ENCODE measurements at regions not wholly inside any gene's neighbourhood (a gene's known extent, or its start where the extent isn't known, plus 50 kb on each side); places are given as distances from the start of the nearest gene placed in this dataset.
A peak's percentile ranks its signal among the peaks of the same experiment; 100 is the strongest.

- no peak for DNase-seq (ENCODE audit: low read depth in 1 of 2, low spot score in 1 of 2)
Observed at GRCh38 chr15:92565351-92566125, 90.0 kb downstream of the FAM174B start.

- DNase-seq (ENCODE audit: low read depth in 1 of 2, low spot score in 1 of 2): no peak
Observed at GRCh38 chr15:92561754-92562153, 93.8 kb downstream of the FAM174B start.

GRCh38 chr15:92553317-92553716 is 102.3 kb downstream of the FAM174B start:
- no peak for DNase-seq (ENCODE audit: low read depth in 1 of 2, low spot score in 1 of 2)

- no peak for DNase-seq (ENCODE audit: low read depth in 1 of 2, low spot score in 1 of 2)
Observed at GRCh38 chr15:92545996-92546395, 109.6 kb downstream of the FAM174B start.

GRCh38 chr15:92541291-92542200 is 114.0 kb downstream of the FAM174B start:
- DNase-seq (ENCODE audit: low read depth in 1 of 2, low spot score in 1 of 2): no peak

GRCh38 chr15:92538115-92538514 is 117.5 kb downstream of the FAM174B start:
- no peak for DNase-seq (ENCODE audit: low read depth in 1 of 2, low spot score in 1 of 2)

- DNase-seq (ENCODE audit: low read depth in 1 of 2, low spot score in 1 of 2): no peak
Observed at GRCh38 chr15:92533298-92533697, 122.3 kb downstream of the FAM174B start.

- no peak for DNase-seq (ENCODE audit: low read depth in 1 of 2, low spot score in 1 of 2)
Observed at GRCh38 chr15:92531406-92531805, 124.2 kb downstream of the FAM174B start.

- no peak for DNase-seq (ENCODE audit: low read depth in 1 of 2, low spot score in 1 of 2)
Observed at GRCh38 chr15:92528736-92529135, 126.8 kb downstream of the FAM174B start.

- no peak for DNase-seq (ENCODE audit: low read depth in 1 of 2, low spot score in 1 of 2)
Observed at GRCh38 chr15:92527197-92527596, 128.4 kb downstream of the FAM174B start.

- no peak for DNase-seq (ENCODE audit: low read depth in 1 of 2, low spot score in 1 of 2)
Observed at GRCh38 chr15:92525758-92526245, 129.8 kb downstream of the FAM174B start.

GRCh38 chr15:92524874-92525565 is 130.6 kb downstream of the FAM174B start:
- no peak for DNase-seq (ENCODE audit: low read depth in 1 of 2, low spot score in 1 of 2)

- no peak for DNase-seq (ENCODE audit: low read depth in 1 of 2, low spot score in 1 of 2)
Observed at GRCh38 chr15:92524161-92524560, 130.5 kb downstream of the ST8SIA2 start.

- no peak for DNase-seq (ENCODE audit: low read depth in 1 of 2, low spot score in 1 of 2)
Observed at GRCh38 chr15:92523176-92523575, 129.5 kb downstream of the ST8SIA2 start.

GRCh38 chr15:92521624-92522008 is 127.9 kb downstream of the ST8SIA2 start:
- DNase-seq (ENCODE audit: low read depth in 1 of 2, low spot score in 1 of 2): peak in 1 of 2 donors; percentile 18

- DNase-seq (ENCODE audit: low read depth in 1 of 2, low spot score in 1 of 2): no peak
Observed at GRCh38 chr15:92520914-92521623, 127.4 kb downstream of the ST8SIA2 start.

- no peak for DNase-seq (ENCODE audit: low read depth in 1 of 2, low spot score in 1 of 2)
Observed at GRCh38 chr15:92519709-92520108, 126.0 kb downstream of the ST8SIA2 start.
